ENCODE measurements at regions not wholly inside any gene's neighbourhood (a gene's known extent, or its start where the extent isn't known, plus 50 kb on each side); places are given as distances from the start of the nearest gene placed in this dataset.

DNA sequence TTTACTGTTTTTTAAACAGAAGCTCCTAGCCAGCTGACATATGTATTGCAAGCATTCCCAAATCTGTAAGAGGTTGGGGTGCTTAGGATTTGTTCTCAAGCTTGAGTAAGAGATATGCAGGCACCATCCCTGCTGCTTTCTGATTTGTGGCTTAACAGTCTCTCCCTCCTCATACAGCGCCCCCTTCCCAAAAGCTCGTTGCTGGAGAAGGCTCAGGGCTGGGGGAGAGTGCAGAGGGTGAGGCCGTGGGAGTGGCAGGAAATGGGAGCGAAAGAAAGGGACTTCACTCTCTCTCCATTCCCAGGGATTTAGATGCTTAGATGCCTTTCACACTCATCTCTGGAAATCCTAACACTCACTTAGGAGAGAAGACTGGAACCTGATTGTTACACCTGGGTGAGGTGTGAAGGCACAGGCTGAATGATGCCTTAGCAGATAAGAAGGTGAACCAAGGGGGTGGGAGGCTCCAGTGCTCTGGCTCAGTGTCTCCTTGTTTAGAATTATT lies 172.0 kb downstream of the C12orf75 start:
- TF ChIP-seq GATA3 (IDR thresholded peaks at IDR 0.05; ENCODE audit: low read depth, low read length), result no peak
- no peak for TF ChIP-seq GATA2 (IDR thresholded peaks at IDR 0.05; ENCODE audit: low read depth, low read length)

Measured in SH-SY5Y (cell line).